OCI-LY1 (cell line): ENCODE measurements at regions not wholly inside any gene's neighbourhood (a gene's known extent, or its start where the extent isn't known, plus 50 kb on each side); places are given as distances from the start of the nearest gene placed in this dataset.

Source experiments
- H2AFZ ChIP-seq: fragments of 200-600 bp; sonication (generic), shearing (Covaris generic); 2 replicates; pipeline ENCODE4 v1.6.0; 2014; ENCODE audit warnings: antibody characterized with exemption, mild to moderate bottlenecking, low read length
- H3F3A ChIP-seq: fragments of 200-600 bp; sonication (generic), shearing (Covaris generic); 2 replicates; pipeline ENCODE4 v1.6.0; 2014; ENCODE audit warnings: mild to moderate bottlenecking, antibody characterized with exemption, low read length, moderate library complexity; ENCODE audit not compliant: insufficient read depth
- H3K27ac ChIP-seq: fragments of 200-600 bp; sonication (generic); 2 replicates; pipeline ENCODE4 v1.5.1; 2014; ENCODE audit warnings: low read length, mixed run types, mild to moderate bottlenecking, low read depth; ENCODE audit not compliant: poor library complexity, severe bottlenecking
- H3K27me3 ChIP-seq: fragments of 200-600 bp; sonication (generic); 2 replicates; pipeline ENCODE4 v1.6.0; 2014; ENCODE audit warnings: antibody characterized with exemption, mild to moderate bottlenecking, low read length, moderate library complexity; ENCODE audit not compliant: insufficient read depth
- H3K36me3 ChIP-seq: fragments of 200-600 bp; sonication (generic); 2 replicates; pipeline ENCODE4 v1.6.1; 2014; ENCODE audit warnings: mild to moderate bottlenecking, antibody characterized with exemption, low read length, moderate library complexity, mixed read lengths; ENCODE audit not compliant: insufficient read depth
- H3K4me1 ChIP-seq: fragments of 200-600 bp; sonication (generic); 2 replicates; pipeline ENCODE4 v1.5.1; 2014; ENCODE audit warnings: mild to moderate bottlenecking, low read length, moderate library complexity; ENCODE audit not compliant: insufficient read depth, severe bottlenecking
- H3K4me2 ChIP-seq: fragments of 200-600 bp; sonication (generic), shearing (Covaris generic); 2 replicates; pipeline ENCODE4 v1.6.1; 2014; ENCODE audit warnings: low read length
- H3K4me3 ChIP-seq: fragments of 200-600 bp; sonication (generic); 2 replicates; pipeline ENCODE4 v1.5.1; 2014; ENCODE audit warnings: low read length, low read depth, mild to moderate bottlenecking, mixed read lengths; ENCODE audit not compliant: poor library complexity, severe bottlenecking
- H3K79me2 ChIP-seq: fragments of 200-600 bp; shearing (Covaris generic); 2 replicates; pipeline ENCODE4 v1.6.1; 2016; ENCODE audit warnings: mixed run types, low read length, mixed read lengths; ENCODE audit not compliant: insufficient read depth
- H3K9ac ChIP-seq: fragments of 200-600 bp; sonication (generic), shearing (Covaris generic); 2 replicates; pipeline ENCODE4 v1.6.1; 2014; ENCODE audit warnings: mild to moderate bottlenecking, low read length, mixed read lengths
- H3K9me2 ChIP-seq: fragments of 200-600 bp; sonication (generic), shearing (Covaris generic); 2 replicates; pipeline ENCODE4 v1.6.1; 2014; ENCODE audit warnings: low read depth, mild to moderate bottlenecking, low read length, mixed read lengths
- H3K9me3 ChIP-seq: fragments of 200-600 bp; shearing (Covaris generic); 2 replicates; pipeline ENCODE4 v1.6.1; 2014; ENCODE audit warnings: low read length, mixed read lengths
- H4K20me1 ChIP-seq: fragments of 200-600 bp; sonication (generic), shearing (Covaris generic); 2 replicates; pipeline ENCODE4 v1.6.0; 2016; ENCODE audit warnings: mild to moderate bottlenecking, low read length; ENCODE audit not compliant: insufficient read depth
- EZH2 ChIP-seq: fragments of 200-600 bp; sonication (generic), shearing (Covaris generic); IDR thresholded peaks from 2 replicates; pipeline ENCODE4 v1.8.0; 2017; ENCODE audit warnings: borderline replicate concordance, mixed run types, mild to moderate bottlenecking, antibody characterized with exemption, low read length, moderate library complexity, mixed read lengths
- TF ChIP-seq, protein P1 (sequence below): fragments of 200-600 bp; sonication (generic), shearing (Covaris generic); IDR thresholded peaks from 2 replicates; pipeline ENCODE4 v1.5.1; 2017; ENCODE audit warnings: mild to moderate bottlenecking, antibody characterized with exemption, low read length, moderate library complexity, mixed read lengths

DNA sequence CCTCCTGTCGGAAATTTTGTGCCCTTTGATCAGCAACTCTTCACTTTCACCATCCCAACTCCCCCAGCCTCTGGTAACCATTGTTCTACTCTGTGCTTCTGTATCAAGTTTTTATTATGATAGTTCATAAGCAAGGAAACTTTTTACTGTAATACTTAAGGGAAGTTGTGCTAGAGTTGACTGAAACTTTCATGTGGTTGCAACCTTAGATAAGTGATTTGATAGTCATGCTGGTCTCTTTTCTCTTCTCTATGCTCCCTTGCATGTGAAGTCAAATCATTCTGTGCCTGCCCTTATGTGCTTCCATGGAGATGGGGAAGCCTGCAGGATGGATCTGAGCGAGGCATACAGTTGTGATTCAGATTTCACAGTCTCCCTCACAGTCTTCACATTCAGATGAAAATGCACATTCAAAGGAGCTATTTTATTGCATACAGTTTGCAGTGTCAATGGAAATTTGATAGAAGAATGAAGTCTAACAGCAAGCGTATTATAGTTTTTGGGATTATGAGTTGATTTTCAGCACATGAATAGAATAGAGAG is 1428.3 kb upstream of the TENM3 start:
- Histone ChIP-seq H3K36me3 (no peaks in the 10 kb centered on the region), H2AFZ (no peak overlapping the region), H3K4me3 (no peak overlapping the region), H3K9me3 (0 out of 2 replicates have a peak, but pooled peaks cover under 1% of the 10 kb centered on the region), H3F3A (no peaks in the 10 kb centered on the region), H3K9ac (no peak overlapping the region), H4K20me1 (no peaks in the 10 kb centered on the region), H3K27me3 (no peaks in the 10 kb centered on the region), H3K9me2 (no peaks in the 10 kb centered on the region), H3K27ac (no peak overlapping the region), H3K79me2 (no peaks in the 10 kb centered on the region), H3K4me2 (no peak overlapping the region), H3K4me1 (peaks cover 32% of the 10 kb centered on the region)
- no peak for TF ChIP-seq EZH2
- TF ChIP-seq, protein P1, sequence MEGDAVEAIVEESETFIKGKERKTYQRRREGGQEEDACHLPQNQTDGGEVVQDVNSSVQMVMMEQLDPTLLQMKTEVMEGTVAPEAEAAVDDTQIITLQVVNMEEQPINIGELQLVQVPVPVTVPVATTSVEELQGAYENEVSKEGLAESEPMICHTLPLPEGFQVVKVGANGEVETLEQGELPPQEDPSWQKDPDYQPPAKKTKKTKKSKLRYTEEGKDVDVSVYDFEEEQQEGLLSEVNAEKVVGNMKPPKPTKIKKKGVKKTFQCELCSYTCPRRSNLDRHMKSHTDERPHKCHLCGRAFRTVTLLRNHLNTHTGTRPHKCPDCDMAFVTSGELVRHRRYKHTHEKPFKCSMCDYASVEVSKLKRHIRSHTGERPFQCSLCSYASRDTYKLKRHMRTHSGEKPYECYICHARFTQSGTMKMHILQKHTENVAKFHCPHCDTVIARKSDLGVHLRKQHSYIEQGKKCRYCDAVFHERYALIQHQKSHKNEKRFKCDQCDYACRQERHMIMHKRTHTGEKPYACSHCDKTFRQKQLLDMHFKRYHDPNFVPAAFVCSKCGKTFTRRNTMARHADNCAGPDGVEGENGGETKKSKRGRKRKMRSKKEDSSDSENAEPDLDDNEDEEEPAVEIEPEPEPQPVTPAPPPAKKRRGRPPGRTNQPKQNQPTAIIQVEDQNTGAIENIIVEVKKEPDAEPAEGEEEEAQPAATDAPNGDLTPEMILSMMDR: no peak

DNA sequence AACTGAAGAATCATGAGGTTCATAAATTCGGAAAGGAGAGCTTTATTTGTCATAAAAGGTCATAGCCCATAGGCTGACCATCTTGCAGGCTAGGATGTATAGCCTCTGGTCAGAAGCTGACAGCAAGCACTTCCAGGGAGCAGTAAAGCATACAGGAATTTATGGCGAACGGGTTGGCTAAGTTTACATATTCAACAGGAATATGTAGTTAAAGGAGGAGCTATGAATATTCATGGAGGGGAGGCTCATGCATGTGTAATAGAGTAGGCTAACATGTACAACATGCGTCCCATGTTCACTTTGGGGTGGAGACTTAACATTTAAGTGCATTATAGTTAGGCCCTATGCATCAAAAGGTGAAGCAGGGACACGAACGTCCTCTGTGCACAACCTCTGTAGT is 1425.7 kb upstream of the TENM3 start:
- no peak for TF ChIP-seq EZH2
- TF ChIP-seq, protein P1: no peak
- Histone ChIP-seq H3K4me3 (no peak overlapping the region), H3K36me3 (no peaks in the 10 kb centered on the region; the same call in 1 of the 2 replicates), H3K27ac (peak overlapping the region; percentile 47), H2AFZ (peak overlapping the region; percentile 71), H3K4me1 (peaks cover 16% of the 10 kb centered on the region), H3K79me2 (no peaks in the 10 kb centered on the region), H3F3A (no peaks in the 10 kb centered on the region), H3K9me2 (no peaks in the 10 kb centered on the region), H3K9me3 (0 out of 2 replicates have a peak, but pooled peaks cover 4% of the 10 kb centered on the region), H3K27me3 (no peaks in the 10 kb centered on the region), H3K9ac (no peak overlapping the region; the same call in 1 of the 2 replicates), H4K20me1 (no peaks in the 10 kb centered on the region), H3K4me2 (peak overlapping the region; percentile 35; the same call in 1 of the 2 replicates)

DNA sequence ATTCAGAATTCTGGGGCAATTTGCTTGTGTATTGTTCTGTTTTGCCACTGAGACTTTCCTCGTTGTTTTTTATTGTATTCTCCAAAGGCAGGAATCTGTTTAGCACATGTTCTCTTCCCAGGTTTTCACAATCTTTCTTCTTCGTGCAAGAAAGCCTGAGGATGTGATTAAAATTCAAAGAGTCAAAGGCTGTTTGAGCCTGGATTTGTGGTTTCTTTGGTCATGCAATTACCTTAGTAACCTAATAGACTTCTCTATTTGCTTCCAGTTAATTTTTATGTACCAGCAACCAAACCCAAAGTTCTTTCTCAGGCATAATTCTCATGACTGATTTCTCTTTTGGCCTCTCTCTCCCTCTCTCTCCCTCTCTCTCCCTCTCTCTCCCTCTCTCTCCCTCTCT is 1420.1 kb upstream of the TENM3 start:
- Histone ChIP-seq H3K9me3 (peaks cover 6% of the 10 kb centered on the region; the same call in 1 of the 2 replicates), H3K9me2 (no peaks in the 10 kb centered on the region), H3F3A (no peaks in the 10 kb centered on the region), H3K4me3 (no peak overlapping the region), H2AFZ (peak overlapping the region; percentile 84), H3K27me3 (no peaks in the 10 kb centered on the region), H3K4me1 (peaks cover 14% of the 10 kb centered on the region), H3K79me2 (no peaks in the 10 kb centered on the region), H4K20me1 (no peaks in the 10 kb centered on the region), H3K36me3 (no peaks in the 10 kb centered on the region; the same call in 1 of the 2 replicates), H3K27ac (no peak overlapping the region), H3K4me2 (no peak overlapping the region), H3K9ac (no peak overlapping the region)
- TF ChIP-seq, protein P1: no peak
- TF ChIP-seq EZH2: no peak
